ENCODE measurements at regions not wholly inside any gene's neighbourhood (a gene's known extent, or its start where the extent isn't known, plus 50 kb on each side); places are given as distances from the start of the nearest gene placed in this dataset.
"Not testable (repeated sequence)": the region's sequence is repeated elsewhere in the genome, so short reads cannot be mapped to it uniquely, and the experiment has no call there.

- intact Hi-C loops (cut with DNase I); H3K4me3 ChIP-seq; H3K27me3 ChIP-seq (ENCODE audit: insufficient read depth in 3 of 3, low read length in 2 of 3); H3K9me3 ChIP-seq; DNase-seq; H3K36me3 ChIP-seq (ENCODE audit: insufficient read depth in 1 of 2, low read depth in 1 of 2); ATAC-seq; H3K4me1 ChIP-seq; H3K27ac ChIP-seq: not testable (repeated sequence)
- WGBS, 3 donors, result 68 to 72% (median 70%) methylated on average over 5 to 6 of the region's 6 CpGs
Measured at GRCh38 chr2:87883659-87884058, 58.1 kb upstream of the RGPD2 start.

All from psoas muscle (tissue), 7 donors.